PC-9 (cell line): ENCODE measurements at regions not wholly inside any gene's neighbourhood (a gene's known extent, or its start where the extent isn't known, plus 50 kb on each side); places are given as distances from the start of the nearest gene placed in this dataset.

ENCODE experiments used
- CTCF ChIP-seq: fragments of 200-600 bp; sonication (generic); conservative IDR thresholded peaks from 2 replicates; pipeline ENCODE4 v1.6.1; 2017; ENCODE audit warnings: mixed run types, antibody characterized with exemption, mild to moderate bottlenecking, moderate library complexity
- EZH2 ChIP-seq: fragments of 200-600 bp; sonication (generic); IDR thresholded peaks from 2 replicates; pipeline ENCODE4 v1.8.0; 2017; ENCODE audit warnings: antibody characterized with exemption, low read depth

GRCh38 chr18:61756244-61756643, 136.6 kb downstream of the RNF152 start:
- TF ChIP-seq CTCF: no peak
- TF ChIP-seq EZH2: no peak
